GM21381 (cell line): ENCODE measurements at regions not wholly inside any gene's neighbourhood (a gene's known extent, or its start where the extent isn't known, plus 50 kb on each side); places are given as distances from the start of the nearest gene placed in this dataset.
"Not testable (repeated sequence)": the region's sequence is repeated elsewhere in the genome, so short reads cannot be mapped to it uniquely, and the experiment has no call there.

ENCODE experiments used
- ATAC-seq: cut with Tn5 transposase; IDR thresholded peaks from one replicate; pipeline ENCODE4 v1.9.1; 2021; ENCODE audit warnings: mild to moderate bottlenecking, moderate library complexity; ENCODE audit not compliant: unreplicated experiment

GRCh38 chr21:6428498-6429092 lies 4092.8 kb upstream of the TPTE start:
- not testable (repeated sequence) for ATAC-seq

GRCh38 chr21:6429924-6430323 lies 4091.5 kb upstream of the TPTE start:
- ATAC-seq: not testable (repeated sequence)

GRCh38 chr21:6433149-6433548 lies 4088.2 kb upstream of the TPTE start:
- ATAC-seq: not testable (repeated sequence)

GRCh38 chr21:6436205-6436604 lies 4085.2 kb upstream of the TPTE start:
- not testable (repeated sequence) for ATAC-seq

DNA sequence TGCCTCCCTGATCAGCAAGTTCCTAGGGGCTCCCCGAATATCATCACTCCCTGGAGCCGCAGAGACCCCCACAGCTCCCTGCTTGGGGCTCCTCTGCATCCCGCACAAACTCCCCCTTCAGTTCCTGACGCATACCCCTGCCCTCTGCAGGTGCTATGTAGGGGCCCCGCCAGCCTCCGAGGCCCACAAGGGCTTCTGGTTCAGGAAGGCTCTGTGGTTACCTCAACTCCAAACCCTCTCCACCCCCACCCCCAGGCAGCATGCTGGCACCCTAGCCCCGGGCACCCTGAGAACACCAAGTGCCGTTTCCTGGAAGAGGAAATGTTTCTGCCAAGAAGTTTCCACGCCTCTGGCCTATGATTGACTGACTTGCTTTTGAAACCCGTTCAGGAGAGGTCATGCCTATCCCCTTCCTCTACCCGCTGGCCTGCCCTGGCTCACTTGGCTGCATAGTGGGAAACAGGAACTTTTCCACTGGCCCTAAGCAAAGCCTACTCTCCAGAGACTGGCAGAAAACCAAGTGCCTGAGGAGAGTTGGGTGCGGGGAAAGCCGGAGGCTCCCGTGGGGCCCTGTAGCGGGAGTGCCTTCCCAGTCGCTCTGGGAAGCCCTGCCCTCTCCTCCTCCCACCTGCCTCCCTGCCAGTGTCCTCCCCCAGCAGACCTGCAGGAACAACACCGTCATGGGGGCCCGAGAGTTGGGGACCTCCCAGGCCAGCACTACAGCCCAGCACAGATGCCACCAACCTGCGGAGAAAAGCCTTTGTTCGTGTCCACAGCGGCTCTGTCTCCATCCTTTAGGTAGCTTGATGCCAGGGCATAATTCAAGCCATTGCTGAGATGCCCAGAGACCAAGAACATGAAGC lies 4084.2 kb upstream of the TPTE start:
- not testable (repeated sequence) for ATAC-seq

DNA sequence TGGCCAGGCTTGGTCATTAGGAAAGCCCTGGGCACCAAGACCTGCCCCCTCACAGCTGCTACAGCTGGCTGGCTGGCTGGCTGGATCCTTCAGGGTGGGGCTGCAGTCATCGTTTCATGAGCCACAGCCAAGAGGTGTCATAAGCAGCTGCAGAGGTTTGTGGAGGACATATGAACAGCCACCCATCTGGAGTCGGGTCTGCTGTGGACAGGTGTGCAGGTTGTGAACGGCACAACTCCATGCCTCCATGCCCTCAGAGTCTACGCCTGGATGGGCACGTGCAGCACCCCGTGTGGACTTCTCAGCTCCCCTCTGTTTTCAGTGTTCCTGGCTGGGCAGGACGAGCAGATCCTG lies 4083.6 kb upstream of the TPTE start:
- not testable (repeated sequence) for ATAC-seq

- not testable (repeated sequence) for ATAC-seq
Measured at GRCh38 chr21:6439058-6439457, 4082.3 kb upstream of the TPTE start.

DNA sequence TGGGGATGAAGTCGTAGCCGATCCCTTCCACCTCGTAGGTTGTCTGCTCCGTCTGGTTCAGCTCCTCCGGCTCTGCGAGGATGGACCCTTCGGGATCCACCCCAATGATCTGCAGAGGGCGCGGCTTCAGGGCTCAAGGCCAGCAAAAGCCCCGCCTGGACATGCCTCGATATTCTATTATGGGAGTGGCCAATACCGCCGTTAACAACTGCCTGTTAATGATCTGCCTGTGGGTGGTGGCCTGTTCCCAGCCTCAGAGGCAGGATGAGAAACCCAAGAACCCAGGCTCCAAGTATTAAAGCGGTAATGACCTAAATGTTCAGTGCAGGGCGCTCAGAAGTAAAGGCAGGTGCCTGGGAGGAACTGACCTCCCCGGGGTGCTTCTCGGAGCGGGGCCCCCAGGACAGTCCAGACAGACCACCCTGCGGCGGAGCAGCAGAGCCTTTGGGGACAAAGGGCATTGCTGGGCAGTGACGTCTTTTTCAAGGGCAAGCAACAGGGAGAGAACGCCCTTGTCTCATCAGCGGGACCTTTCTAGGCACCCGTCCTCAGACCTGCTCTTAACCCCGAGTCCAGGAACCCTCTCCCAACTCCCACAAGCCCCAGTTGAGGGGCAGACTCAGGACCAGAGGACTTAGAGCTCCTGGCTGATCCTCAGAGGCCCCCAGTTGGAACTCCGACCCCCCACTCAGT lies 4066.6 kb upstream of the TPTE start:
- not testable (repeated sequence) for ATAC-seq

DNA sequence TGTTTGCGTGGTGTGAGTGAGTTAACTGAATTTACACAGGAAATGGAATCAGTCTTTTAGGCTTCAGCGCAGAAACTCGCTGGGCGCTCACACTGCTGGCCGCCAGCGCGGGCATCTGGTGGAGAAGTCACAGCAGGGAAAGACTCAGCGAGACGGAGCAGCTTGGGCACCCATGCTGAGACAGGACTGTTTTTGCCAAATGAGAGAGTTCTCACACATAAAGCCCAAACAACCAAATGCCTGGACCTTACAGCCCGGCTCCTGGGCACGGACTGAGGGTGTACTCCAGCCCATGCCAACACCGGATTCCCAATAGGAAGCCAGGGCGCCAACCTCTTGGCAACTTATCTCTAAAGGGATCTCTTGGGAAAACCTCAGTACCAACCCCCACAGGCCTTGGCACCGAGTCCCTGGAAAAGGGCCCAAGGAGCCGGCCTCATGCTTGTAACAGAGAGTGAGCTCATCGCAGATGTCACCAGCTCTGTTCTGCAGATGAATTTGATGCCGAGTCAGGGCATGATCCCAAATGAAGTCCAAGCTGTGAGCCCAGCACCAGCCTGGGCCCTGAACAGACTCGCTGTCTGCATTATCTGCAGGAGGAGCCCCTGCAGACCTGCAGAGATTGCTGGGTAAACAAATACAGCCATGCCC lies 4065.2 kb upstream of the TPTE start:
- not testable (repeated sequence) for ATAC-seq

DNA sequence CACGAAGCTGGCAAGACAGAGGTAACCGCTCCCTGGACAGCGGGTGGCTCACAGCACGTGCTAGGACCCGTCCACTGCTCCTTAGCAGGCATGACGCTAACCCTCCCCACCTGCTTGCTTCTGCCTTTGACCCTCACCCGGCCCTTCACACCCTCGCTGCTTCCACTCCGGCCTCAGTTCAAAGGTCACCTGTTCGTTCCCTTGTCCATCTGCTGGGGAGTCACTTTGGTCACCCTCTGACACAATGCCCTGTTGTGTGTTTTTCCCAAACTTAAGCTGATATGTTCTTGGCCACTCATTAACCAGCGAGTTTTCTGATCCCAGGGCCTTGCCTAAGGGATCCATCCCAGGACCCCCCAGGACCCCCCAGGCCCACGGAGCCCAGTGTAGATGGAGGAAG lies 4061.6 kb upstream of the TPTE start:
- not testable (repeated sequence) for ATAC-seq

DNA sequence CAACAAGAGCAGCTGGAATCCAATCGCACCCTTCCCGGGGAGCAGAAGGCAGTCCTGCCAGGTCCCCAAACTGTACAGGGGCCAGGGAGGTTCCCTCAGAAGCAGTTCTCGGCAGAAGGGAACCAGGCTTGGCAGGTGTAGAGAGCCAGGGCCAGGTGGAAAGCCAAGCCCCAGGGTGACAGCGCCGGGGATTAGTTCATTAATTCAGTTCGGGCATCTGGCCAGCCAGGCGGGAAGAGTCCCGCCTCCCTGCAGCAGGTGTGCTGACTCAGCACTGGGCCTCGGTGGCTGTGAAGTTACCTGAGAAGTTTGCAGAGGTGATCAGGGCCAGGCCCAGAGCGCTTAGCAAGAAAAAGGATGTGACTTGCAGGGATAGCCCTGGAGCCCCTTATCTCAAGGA lies 4060.0 kb upstream of the TPTE start:
- not testable (repeated sequence) for ATAC-seq

DNA sequence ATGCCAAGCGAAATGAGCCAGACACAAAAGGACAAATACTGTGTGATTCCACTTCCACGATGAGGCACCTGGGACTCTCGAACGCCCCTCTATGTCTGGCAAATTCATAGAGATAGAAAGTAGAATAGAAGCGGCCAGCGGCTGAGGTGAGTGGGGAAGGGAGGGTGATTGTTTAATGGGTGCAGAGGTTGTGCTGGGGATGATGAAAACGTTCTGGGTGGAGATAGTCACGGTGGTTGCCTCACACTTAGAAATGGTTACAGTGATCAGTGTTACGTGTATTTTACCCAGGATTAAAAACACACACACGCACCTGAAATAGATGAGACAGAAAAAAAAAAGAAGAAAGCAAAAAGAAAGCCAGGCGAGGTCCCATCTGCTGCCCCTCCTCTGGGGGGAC lies 4057.0 kb upstream of the TPTE start:
- not testable (repeated sequence) for ATAC-seq

DNA sequence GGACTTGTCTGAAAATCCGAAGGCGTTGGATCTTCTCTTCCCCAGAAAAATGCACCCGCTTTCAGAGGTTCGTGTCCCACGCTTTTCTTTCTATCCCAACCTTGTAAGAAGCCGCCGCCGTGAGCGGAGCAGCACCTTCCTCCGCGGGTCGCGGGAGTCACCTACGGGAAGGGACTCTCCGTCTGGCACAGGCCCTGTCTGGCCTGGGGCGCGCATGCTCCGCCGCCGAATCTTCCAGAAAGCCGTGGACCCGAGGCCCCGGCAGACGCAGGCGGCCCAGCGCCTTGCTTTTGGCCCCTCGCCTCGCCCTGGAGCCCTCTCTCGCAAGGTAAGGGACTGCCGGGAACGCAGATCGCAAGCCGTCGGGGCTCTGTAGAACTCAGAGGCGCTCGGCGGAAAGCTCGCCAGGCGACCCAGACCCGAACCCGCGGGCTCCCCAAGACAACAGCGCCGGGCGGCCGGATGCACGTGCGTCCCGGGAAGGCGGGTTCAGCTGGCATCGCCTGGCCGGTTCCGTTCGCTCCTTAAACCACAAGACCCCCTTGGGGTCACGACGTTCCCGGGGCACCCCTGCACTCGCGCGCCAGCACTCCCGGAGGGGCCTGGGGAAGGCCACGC lies 4055.2 kb upstream of the TPTE start:
- not testable (repeated sequence) for ATAC-seq

- ATAC-seq: not testable (repeated sequence)
Measured at GRCh38 chr21:6466707-6467106, 4054.7 kb upstream of the TPTE start.

DNA sequence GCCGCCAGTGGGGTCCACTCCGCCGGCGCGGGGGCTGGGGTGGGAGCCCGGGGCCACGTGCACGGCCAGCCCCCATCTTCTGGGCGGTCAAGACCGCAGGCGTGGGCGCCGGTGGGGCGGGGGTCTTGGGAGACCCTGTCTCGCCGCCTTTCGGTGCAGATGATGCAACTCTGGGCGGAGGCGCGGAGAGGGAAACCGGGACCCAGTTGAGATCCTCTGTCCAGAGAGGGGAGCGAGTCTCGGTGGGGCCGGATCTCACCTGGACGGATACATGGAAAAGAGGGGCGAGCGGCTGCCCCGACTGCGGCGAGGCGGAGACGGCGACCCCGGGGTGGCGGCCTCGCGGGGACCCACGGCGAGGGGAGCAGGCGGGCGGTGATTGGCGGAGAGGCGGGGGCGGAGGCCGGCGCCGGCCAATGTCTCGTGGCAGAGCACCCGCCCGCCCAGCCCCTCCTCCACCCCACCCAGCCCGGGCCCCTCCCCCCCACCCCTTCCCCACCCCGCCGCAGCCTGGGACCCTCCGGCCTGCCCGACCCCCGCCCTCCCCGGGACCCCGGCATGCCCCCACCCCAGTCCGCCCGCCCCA lies 4054.1 kb upstream of the TPTE start:
- not testable (repeated sequence) for ATAC-seq

GRCh38 chr21:6467907-6468306 lies 4053.5 kb upstream of the TPTE start:
- ATAC-seq: not testable (repeated sequence)

GRCh38 chr21:6468331-6468860 lies 4053.0 kb upstream of the TPTE start:
- ATAC-seq: not testable (repeated sequence)

DNA sequence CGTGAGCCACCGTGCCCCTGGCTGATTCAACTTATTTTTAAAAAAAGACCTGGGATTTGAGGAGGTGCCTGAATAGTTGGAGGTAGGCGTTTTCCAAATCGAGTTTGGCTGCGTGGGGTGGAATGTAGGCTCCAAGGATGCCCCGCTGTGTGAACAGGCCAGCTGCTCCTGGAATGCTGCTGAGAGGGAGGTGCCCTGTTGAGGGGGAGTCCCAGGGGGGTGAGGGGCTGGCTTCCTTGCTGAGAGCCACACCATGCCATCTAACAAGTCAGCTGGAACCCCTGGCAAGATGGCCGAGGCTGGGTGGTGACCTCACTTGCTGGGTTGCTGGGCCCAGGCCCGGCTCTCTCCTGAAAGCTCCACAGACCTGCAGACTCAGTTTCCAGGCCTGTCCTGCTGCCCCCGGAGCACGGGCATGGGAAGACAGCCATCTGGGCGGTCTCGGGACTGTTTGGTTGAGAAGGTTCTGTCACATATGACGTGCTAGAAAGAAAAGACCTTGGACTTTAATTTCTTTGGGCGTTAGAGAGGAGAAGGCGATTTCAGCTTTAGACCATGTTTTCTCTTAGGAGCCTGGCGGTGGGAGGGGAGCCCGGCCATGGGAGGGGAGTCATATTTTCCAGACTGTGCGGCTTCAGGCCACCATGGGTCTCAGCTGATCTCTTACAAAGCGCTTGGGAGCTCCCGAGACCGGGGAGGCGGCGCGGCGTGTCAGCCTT lies 4047.0 kb upstream of the TPTE start:
- not testable (repeated sequence) for ATAC-seq

DNA sequence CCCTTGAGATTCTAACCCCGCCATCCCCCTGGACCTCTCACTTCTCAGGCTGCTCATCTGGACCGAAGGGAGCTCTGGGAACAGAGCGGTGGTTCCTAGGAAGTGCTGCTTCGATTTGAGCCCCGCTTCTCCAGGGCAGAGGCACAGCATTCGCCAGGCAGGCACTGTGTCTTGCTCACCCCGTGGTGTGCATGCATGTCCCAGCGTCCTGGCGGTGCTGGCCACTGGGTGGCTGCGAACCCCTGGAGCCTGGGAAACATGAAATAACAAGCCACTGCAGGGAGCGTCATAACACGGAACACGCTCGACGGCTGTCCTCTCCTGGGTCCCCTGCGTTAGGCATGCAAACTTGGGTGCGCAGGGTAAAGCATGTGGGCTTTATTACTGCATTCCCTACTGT lies 4040.3 kb upstream of the TPTE start:
- not testable (repeated sequence) for ATAC-seq
